ENCODE measurements at regions not wholly inside any gene's neighbourhood (a gene's known extent, or its start where the extent isn't known, plus 50 kb on each side); places are given as distances from the start of the nearest gene placed in this dataset.

DNA sequence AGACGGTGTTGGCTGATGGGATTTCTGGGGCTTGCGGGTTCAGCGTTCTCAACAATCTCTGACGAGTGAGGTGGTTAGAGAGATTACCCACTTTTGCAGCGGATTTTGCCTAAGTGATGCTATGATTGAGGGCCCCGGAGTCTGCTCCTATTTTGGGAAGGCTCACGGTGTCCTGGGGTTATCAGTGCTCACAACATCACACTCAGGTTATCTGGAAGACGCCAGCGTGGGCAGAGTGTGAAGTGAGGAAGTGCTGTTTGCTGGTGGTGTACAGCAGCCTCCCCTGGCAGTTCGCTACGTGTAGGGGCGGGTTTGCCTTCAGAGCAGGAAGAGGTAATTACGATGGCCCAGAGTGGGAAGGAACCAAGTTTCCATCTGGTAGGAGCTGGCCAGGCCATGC, 341.2 kb upstream of the IRX2 start:
- no peak for TF ChIP-seq ATF1 (CRISPR knock-in tag; IDR thresholded peaks at IDR 0.05)
- TF ChIP-seq CREB1 (CRISPR knock-in tag; IDR thresholded peaks at IDR 0.05): no peak
- TF ChIP-seq, protein P1, sequence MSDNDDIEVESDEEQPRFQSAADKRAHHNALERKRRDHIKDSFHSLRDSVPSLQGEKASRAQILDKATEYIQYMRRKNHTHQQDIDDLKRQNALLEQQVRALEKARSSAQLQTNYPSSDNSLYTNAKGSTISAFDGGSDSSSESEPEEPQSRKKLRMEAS (CRISPR knock-in tag; IDR thresholded peaks at IDR 0.05): no peak
- TF ChIP-seq IRF2 (CRISPR knock-in tag; IDR thresholded peaks at IDR 0.05; ENCODE audit: borderline replicate concordance, low read depth): no peak
- TF ChIP-seq, protein P2, sequence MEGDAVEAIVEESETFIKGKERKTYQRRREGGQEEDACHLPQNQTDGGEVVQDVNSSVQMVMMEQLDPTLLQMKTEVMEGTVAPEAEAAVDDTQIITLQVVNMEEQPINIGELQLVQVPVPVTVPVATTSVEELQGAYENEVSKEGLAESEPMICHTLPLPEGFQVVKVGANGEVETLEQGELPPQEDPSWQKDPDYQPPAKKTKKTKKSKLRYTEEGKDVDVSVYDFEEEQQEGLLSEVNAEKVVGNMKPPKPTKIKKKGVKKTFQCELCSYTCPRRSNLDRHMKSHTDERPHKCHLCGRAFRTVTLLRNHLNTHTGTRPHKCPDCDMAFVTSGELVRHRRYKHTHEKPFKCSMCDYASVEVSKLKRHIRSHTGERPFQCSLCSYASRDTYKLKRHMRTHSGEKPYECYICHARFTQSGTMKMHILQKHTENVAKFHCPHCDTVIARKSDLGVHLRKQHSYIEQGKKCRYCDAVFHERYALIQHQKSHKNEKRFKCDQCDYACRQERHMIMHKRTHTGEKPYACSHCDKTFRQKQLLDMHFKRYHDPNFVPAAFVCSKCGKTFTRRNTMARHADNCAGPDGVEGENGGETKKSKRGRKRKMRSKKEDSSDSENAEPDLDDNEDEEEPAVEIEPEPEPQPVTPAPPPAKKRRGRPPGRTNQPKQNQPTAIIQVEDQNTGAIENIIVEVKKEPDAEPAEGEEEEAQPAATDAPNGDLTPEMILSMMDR (IDR thresholded peaks at IDR 0.05): no peak
- no peak for TF ChIP-seq FOXJ3 (CRISPR knock-in tag; IDR thresholded peaks at IDR 0.05; ENCODE audit: borderline replicate concordance)
- no peak for TF ChIP-seq GABPB1 (CRISPR knock-in tag; IDR thresholded peaks at IDR 0.05)
- no peak for TF ChIP-seq NR3C1 (CRISPR knock-in tag; conservative IDR thresholded peaks at IDR 0.05; ENCODE audit: low read depth)
- TF ChIP-seq AFF4 (CRISPR knock-in tag; IDR thresholded peaks at IDR 0.05; ENCODE audit: borderline replicate concordance): no peak

Measured in WTC11 (cell line).